ENCODE measurements at regions not wholly inside any gene's neighbourhood (a gene's known extent, or its start where the extent isn't known, plus 50 kb on each side); places are given as distances from the start of the nearest gene placed in this dataset.

DNA sequence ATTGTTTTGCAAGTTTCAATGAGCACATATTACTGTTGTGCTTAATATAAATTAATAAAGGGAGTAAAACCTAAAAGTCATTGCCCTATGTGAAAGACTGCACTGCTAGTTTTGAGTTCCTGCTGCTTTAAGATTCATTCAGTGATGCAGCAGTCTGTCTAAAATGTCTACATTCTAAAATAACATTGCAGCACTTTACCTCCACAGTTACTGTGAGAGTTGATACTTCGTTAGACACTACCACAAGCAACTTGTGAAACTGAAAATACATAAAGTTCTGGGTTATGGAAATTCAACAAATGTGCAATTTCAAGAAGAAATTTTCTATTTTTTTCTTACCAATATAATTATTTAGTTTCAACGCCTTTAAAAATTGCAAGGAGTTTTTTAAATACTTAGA, 1175.2 kb upstream of the DIAPH2 start:
- TF ChIP-seq THAP11 (CRISPR knock-in tag; IDR thresholded peaks at IDR 0.05): no peak
- TF ChIP-seq, protein P1, sequence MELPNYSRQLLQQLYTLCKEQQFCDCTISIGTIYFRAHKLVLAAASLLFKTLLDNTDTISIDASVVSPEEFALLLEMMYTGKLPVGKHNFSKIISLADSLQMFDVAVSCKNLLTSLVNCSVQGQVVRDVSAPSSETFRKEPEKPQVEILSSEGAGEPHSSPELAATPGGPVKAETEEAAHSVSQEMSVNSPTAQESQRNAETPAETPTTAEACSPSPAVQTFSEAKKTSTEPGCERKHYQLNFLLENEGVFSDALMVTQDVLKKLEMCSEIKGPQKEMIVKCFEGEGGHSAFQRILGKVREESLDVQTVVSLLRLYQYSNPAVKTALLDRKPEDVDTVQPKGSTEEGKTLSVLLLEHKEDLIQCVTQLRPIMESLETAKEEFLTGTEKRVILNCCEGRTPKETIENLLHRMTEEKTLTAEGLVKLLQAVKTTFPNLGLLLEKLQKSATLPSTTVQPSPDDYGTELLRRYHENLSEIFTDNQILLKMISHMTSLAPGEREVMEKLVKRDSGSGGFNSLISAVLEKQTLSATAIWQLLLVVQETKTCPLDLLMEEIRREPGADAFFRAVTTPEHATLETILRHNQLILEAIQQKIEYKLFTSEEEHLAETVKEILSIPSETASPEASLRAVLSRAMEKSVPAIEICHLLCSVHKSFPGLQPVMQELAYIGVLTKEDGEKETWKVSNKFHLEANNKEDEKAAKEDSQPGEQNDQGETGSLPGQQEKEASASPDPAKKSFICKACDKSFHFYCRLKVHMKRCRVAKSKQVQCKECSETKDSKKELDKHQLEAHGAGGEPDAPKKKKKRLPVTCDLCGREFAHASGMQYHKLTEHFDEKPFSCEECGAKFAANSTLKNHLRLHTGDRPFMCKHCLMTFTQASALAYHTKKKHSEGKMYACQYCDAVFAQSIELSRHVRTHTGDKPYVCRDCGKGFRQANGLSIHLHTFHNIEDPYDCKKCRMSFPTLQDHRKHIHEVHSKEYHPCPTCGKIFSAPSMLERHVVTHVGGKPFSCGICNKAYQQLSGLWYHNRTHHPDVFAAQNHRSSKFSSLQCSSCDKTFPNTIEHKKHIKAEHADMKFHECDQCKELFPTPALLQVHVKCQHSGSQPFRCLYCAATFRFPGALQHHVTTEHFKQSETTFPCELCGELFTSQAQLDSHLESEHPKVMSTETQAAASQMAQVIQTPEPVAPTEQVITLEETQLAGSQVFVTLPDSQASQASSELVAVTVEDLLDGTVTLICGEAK (IDR thresholded peaks at IDR 0.05): no peak
- TF ChIP-seq, protein P1 (CRISPR knock-in tag; IDR thresholded peaks at IDR 0.05): no peak
- no peak for TF ChIP-seq NR3C1 (CRISPR knock-in tag; IDR thresholded peaks at IDR 0.05)
- no peak for TF ChIP-seq TCF7 (IDR thresholded peaks at IDR 0.05; ENCODE audit: low read depth)
- no peak for TF ChIP-seq CTCF (CRISPR knock-in tag; IDR thresholded peaks at IDR 0.05)
- no peak for TF ChIP-seq ZNF280D (CRISPR knock-in tag; IDR thresholded peaks at IDR 0.05)
- TF ChIP-seq KAT7 (CRISPR knock-in tag; IDR thresholded peaks at IDR 0.05; ENCODE audit: borderline replicate concordance): no peak

Data from HepG2 (cell line).